ENCODE measurements at regions not wholly inside any gene's neighbourhood (a gene's known extent, or its start where the extent isn't known, plus 50 kb on each side); places are given as distances from the start of the nearest gene placed in this dataset.

DNA sequence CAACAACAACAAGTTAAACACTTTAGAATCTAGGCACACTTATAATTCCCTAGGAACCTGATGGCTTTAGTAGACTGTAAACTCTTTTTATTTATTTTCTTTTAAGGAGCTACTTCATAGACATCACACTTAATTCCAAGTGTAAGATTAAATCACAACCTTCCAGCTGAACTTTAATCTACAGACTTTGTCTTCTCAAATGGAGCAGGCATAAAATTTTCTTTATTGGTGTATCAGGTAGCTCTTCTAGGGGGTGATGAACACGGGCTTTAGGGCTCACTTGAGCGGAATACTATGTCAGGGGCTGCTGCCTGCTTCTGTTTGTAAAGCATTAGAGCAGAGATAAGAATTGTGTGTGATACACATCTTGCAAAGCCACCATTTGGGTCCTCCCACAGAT is 525.8 kb upstream of the FAT3 start:
- H3K4me1 Mint-ChIP-seq (ENCODE audit: low read depth, unreplicated experiment), result peaks cover 14% of the 10 kb centered on the region
- no peak for DNase-seq
- CTCF ChIA-PET, result no interaction called here

DNA sequence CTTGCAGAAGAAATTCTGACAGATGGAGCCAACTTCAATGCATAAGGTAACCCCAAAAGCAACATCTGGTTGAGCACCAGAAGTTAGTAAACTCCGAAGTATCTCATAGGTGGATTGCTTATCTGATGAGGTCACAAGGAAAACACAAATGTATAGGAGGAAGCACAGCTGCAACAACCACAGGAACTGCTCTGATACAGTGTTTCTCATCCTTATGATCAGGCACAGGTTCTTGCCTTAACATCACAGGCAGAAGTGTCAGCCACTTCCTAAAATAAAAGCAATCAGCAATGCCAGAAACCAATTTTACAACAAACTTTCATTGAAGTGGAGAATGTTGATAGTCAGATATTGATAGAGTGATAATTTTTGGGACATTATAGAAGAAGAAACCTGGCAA is 530.3 kb upstream of the FAT3 start:
- ChIA-PET CTCF (no interaction called here), POLR2A (no interaction called here)
- intact Hi-C loops (cut with micrococcal nuclease; ENCODE audit: unreplicated experiment), result no loop called here
- no TSS peak for BruUV-seq (replicated peaks)
- no peaks in the 10 kb centered on the region for H3K4me1 ChIP-seq
- H3K36me3 ChIP-seq (ENCODE audit: control insufficient read depth, insufficient read depth, low read length), result no peaks in the 10 kb centered on the region
- no peak for DNase-seq
- TF ChIP-seq, protein P1, sequence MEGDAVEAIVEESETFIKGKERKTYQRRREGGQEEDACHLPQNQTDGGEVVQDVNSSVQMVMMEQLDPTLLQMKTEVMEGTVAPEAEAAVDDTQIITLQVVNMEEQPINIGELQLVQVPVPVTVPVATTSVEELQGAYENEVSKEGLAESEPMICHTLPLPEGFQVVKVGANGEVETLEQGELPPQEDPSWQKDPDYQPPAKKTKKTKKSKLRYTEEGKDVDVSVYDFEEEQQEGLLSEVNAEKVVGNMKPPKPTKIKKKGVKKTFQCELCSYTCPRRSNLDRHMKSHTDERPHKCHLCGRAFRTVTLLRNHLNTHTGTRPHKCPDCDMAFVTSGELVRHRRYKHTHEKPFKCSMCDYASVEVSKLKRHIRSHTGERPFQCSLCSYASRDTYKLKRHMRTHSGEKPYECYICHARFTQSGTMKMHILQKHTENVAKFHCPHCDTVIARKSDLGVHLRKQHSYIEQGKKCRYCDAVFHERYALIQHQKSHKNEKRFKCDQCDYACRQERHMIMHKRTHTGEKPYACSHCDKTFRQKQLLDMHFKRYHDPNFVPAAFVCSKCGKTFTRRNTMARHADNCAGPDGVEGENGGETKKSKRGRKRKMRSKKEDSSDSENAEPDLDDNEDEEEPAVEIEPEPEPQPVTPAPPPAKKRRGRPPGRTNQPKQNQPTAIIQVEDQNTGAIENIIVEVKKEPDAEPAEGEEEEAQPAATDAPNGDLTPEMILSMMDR (IDR thresholded peaks at IDR 0.05; ENCODE audit: insufficient read depth in 1 of 2, low read depth in 1 of 2, low read length in 1 of 2, severe bottlenecking in 1 of 2, unreplicated experiment in 1 of 2), result no peak
- no peaks in the 10 kb centered on the region for H3K27me3 Mint-ChIP-seq (ENCODE audit: insufficient read depth, unreplicated experiment)
- H3K9me3 ChIP-seq, result no peaks in the 10 kb centered on the region
- H3K4me3 ChIP-seq (ENCODE audit: low read depth, low read length), result no peak overlapping the region
- no peaks in the 10 kb centered on the region for H3K4me1 Mint-ChIP-seq (ENCODE audit: low read depth, unreplicated experiment)
- no peaks in the 10 kb centered on the region for H3K36me3 Mint-ChIP-seq (ENCODE audit: insufficient read depth, unreplicated experiment)
- no peaks in the 10 kb centered on the region for H3K27me3 ChIP-seq (replicated peaks; ENCODE audit: control insufficient read depth, insufficient read depth, low read length)
- no peaks in the 10 kb centered on the region for H3K9me3 Mint-ChIP-seq (ENCODE audit: unreplicated experiment)
- no peak overlapping the region for H3K4me3 Mint-ChIP-seq (ENCODE audit: unreplicated experiment)
- no peak overlapping the region for H3K27ac Mint-ChIP-seq (ENCODE audit: unreplicated experiment)

More for the DNA sequence above, 525.8 kb upstream of the FAT3 start:
- Histone ChIP-seq H3K4me3 (ENCODE audit: low read depth, low read length) (no peak overlapping the region), H3K9me3 (no peaks in the 10 kb centered on the region), H3K27me3 (replicated peaks; ENCODE audit: control insufficient read depth, insufficient read depth, low read length) (no peaks in the 10 kb centered on the region), H3K36me3 (ENCODE audit: control insufficient read depth, insufficient read depth, low read length) (no peaks in the 10 kb centered on the region), H3K4me1 (peaks cover 22% of the 10 kb centered on the region)
- Mint-ChIP-seq H3K4me3 (ENCODE audit: unreplicated experiment) (no peak overlapping the region), H3K27ac (ENCODE audit: unreplicated experiment) (no peak overlapping the region), H3K9me3 (ENCODE audit: unreplicated experiment) (no peaks in the 10 kb centered on the region), H3K36me3 (ENCODE audit: insufficient read depth, unreplicated experiment) (no peaks in the 10 kb centered on the region), H3K27me3 (ENCODE audit: insufficient read depth, unreplicated experiment) (no peaks in the 10 kb centered on the region)
- BruUV-seq (replicated peaks), result no TSS peak
- TF ChIP-seq, protein P1 (IDR thresholded peaks at IDR 0.05; ENCODE audit: insufficient read depth in 1 of 2, low read depth in 1 of 2, low read length in 1 of 2, severe bottlenecking in 1 of 2, unreplicated experiment in 1 of 2), result no peak
- intact Hi-C loops (cut with micrococcal nuclease; ENCODE audit: unreplicated experiment), result no loop called here
- POLR2A ChIA-PET, result no interaction called here

DNA sequence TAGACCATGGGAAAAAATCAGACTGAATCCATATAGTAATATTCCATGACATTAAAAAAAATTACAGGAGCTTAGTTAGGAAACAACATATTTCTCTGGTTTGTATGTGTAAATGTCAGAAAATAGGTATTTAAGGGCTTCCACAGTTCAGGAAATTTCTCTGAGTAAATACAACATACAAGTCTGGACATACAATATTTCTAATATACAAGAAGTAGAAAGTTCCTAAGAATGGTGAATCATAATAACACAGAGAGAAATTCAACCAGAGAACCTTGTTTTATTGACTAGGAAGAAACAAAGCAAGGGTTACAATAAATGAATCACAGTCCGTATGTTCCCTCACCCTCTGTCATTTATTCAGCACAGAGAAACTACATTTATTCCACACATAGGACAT is 532.7 kb upstream of the FAT3 start:
- TF ChIP-seq, protein P1 (IDR thresholded peaks at IDR 0.05; ENCODE audit: insufficient read depth in 1 of 2, low read depth in 1 of 2, low read length in 1 of 2, severe bottlenecking in 1 of 2, unreplicated experiment in 1 of 2), result no peak
- DNase-seq, result no peak

More for the DNA sequence above, 532.7 kb upstream of the FAT3 start:
- H3K36me3 Mint-ChIP-seq (ENCODE audit: insufficient read depth, unreplicated experiment), result no peaks in the 10 kb centered on the region
- H3K4me3 ChIP-seq (ENCODE audit: low read depth, low read length), result no peak overlapping the region
- intact Hi-C loops (cut with micrococcal nuclease; ENCODE audit: unreplicated experiment), result no loop called here
- H3K4me1 ChIP-seq, result no peaks in the 10 kb centered on the region
- no peaks in the 10 kb centered on the region for H3K4me1 Mint-ChIP-seq (ENCODE audit: low read depth, unreplicated experiment)
- no peak overlapping the region for H3K4me3 Mint-ChIP-seq (ENCODE audit: unreplicated experiment)
- ChIA-PET POLR2A (no interaction called here), CTCF (no interaction called here)
- no peaks in the 10 kb centered on the region for H3K27me3 ChIP-seq (replicated peaks; ENCODE audit: control insufficient read depth, insufficient read depth, low read length)
- no peaks in the 10 kb centered on the region for H3K27me3 Mint-ChIP-seq (ENCODE audit: insufficient read depth, unreplicated experiment)
- H3K9me3 Mint-ChIP-seq (ENCODE audit: unreplicated experiment), result no peaks in the 10 kb centered on the region
- no peaks in the 10 kb centered on the region for H3K36me3 ChIP-seq (ENCODE audit: control insufficient read depth, insufficient read depth, low read length)
- no TSS peak for BruUV-seq (replicated peaks)
- no peak overlapping the region for H3K27ac Mint-ChIP-seq (ENCODE audit: unreplicated experiment)
- H3K9me3 ChIP-seq, result no peaks in the 10 kb centered on the region

All from Caco-2 (cell line).